ENCODE measurements at regions not wholly inside any gene's neighbourhood (a gene's known extent, or its start where the extent isn't known, plus 50 kb on each side); places are given as distances from the start of the nearest gene placed in this dataset.
A peak's percentile ranks its signal among the peaks of the same experiment; 100 is the strongest.
"Not testable (repeated sequence)": the region's sequence is repeated elsewhere in the genome, so short reads cannot be mapped to it uniquely, and the experiment has no call there.

DNA sequence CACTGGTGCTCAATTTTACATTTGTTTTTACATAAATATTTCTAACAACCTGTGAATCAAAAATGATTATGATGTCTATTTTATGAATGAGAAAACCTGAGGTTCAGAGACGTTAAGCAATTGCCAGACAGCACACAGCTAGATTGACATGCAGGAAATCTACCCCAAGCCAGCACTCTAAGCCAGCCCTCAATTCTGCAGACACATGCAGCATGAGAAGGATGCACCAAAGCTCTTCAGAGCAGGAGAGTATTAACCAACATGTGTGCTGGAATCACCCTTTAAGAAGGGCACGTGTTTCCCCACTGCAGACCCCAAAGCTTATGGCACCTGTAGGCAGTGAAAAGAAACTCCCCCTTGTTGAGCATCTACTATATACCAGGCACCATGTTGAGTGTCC, 126.1 kb upstream of the ARHGEF3 start:
- no peak for DNase-seq (ENCODE audit: extremely low read depth in 1 of 2, low read depth in 1 of 2)

- DNase-seq (ENCODE audit: extremely low read depth in 1 of 2, low read depth in 1 of 2) = no peak
These were observed 125.2 kb upstream of the ARHGEF3 start for GRCh38 chr3:56926947-56927282.

DNA sequence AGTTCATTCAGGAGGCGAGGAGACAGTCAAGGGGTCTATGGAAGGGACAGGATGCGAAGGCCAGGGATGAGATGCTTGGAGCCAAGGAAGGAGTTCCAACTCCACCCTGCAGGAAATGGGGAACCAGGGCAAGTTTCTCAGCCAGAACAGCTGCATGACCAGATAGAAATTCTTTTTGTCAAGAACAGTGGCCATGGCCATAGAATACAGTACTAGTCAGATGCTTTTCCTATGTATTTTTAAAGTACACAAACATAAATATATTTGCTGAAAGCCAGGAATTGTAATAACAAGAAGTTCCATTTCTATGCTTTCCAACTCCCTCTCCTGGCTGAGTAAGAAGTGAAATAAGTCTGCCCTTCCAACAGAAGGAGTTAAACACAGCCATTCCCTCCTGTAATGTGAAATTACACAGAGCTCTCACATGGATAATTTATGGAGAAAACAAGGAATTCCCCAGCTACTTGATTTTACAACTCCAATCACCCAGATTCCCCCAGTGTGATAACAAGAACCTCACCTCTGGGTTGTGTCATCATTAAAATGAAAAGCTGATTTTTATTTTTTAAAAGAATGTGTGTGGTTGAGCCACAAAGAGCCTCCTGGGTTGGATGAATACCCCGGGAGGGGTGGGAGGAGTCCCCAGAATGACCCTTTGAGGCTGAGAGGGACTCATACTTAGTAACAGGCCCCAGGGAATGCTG, 124.6 kb upstream of the ARHGEF3 start:
- no peak for DNase-seq (ENCODE audit: extremely low read depth in 1 of 2, low read depth in 1 of 2)

GRCh38 chr3:56924700-56925099, 123.0 kb upstream of the ARHGEF3 start:
- not testable (repeated sequence) for DNase-seq (ENCODE audit: extremely low read depth in 1 of 2, low read depth in 1 of 2)

DNA sequence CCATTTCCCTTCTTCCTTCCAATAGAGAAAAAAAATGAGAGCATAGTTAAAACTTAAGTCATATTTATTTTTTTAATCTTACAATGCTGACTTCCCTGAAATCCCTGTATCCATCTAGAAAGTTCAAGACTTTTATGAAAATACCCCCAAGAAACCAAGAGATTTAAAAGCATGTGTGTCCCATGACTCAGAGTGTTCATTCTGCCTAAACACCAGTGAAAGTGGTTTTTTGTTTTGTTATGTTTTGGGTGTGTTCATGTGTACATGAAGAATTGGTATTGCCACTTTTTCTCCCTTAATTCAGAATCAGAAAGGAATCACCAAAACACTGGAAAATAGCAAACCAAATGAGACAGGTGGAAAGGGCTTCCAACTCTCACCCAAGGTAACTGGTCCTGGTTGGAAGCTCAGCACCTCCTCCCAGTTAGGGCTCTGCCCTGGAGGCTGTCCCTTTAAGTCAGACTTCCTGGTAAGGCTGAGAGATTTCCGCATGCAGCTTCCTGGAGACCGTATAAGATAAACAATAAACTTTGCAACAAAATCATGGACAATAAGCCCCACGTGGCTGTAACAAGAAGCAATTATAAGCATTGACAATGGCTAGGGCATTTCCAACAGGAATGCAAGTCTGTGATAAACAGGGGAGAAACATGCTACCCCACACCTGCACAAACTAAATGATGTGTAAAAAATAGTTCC, 121.9 kb upstream of the ARHGEF3 start:
- DNase-seq (ENCODE audit: extremely low read depth in 1 of 2, low read depth in 1 of 2) = no peak

GRCh38 chr3:56921573-56922453, 120.1 kb upstream of the ARHGEF3 start:
- no peak for DNase-seq (ENCODE audit: extremely low read depth in 1 of 2, low read depth in 1 of 2)

GRCh38 chr3:56919797-56920195, 118.0 kb upstream of the ARHGEF3 start:
- DNase-seq (ENCODE audit: extremely low read depth in 1 of 2, low read depth in 1 of 2) = no peak

- DNase-seq (ENCODE audit: extremely low read depth in 1 of 2, low read depth in 1 of 2) = no peak
These were observed 117.5 kb upstream of the ARHGEF3 start for GRCh38 chr3:56919137-56919796.

DNA sequence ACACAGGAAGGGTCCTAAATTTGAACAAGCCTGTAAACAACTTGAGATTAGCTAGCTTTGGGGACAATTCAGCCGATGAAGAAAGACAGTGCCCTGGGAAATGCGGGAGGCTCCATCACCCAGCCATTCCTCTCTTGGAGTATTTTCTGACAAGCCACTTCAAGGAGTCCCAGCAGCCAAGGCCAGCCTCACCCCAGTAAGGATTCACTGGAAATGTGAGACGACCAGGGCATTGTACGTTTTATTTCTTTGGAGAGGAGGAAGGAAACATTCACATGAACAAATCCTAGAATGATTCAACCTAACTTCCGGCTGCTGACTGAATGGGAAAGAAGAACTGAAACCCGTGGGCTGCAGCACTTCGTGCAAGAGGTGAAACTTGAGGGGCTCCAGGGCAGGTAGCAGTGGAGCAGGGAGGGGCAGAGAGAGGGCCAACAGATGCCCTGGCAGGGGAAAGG, 116.4 kb upstream of the ARHGEF3 start:
- DNase-seq (ENCODE audit: extremely low read depth in 1 of 2, low read depth in 1 of 2) = peak; percentile 43 to 62

- DNase-seq (ENCODE audit: extremely low read depth in 1 of 2, low read depth in 1 of 2) = no peak
These were observed 115.8 kb upstream of the ARHGEF3 start for GRCh38 chr3:56917361-56918110.

DNA sequence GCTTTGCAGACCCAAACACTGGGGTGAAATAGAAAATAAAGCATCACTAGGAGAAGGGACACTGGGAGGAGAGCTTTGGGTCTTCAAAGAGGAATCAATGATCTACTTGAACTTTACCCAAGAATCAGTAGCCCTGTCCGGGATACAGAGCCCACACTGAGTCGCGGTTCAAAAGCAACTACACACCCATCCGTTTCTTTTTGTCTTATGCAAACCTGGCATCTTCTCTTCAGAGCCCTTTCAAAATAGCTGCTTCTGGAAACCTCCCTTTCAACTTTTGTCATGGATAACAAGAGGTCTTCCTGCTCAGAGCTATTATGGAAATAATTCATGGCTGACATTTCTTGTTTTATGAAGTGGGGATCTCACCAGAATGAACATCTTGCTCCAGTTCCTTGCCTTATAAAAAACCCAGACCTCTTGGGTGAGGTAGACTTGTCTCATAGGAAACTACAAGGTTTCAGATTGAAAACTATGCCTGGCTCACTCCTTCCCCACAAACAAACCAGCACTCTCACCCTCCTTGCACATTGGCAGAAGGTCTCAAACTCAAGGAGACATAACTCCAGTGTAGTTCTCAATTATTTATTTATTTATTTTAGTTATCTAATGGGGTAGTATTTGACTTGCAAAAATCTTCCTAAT, 115.1 kb upstream of the ARHGEF3 start:
- DNase-seq (ENCODE audit: extremely low read depth in 1 of 2, low read depth in 1 of 2) = no peak

DNA sequence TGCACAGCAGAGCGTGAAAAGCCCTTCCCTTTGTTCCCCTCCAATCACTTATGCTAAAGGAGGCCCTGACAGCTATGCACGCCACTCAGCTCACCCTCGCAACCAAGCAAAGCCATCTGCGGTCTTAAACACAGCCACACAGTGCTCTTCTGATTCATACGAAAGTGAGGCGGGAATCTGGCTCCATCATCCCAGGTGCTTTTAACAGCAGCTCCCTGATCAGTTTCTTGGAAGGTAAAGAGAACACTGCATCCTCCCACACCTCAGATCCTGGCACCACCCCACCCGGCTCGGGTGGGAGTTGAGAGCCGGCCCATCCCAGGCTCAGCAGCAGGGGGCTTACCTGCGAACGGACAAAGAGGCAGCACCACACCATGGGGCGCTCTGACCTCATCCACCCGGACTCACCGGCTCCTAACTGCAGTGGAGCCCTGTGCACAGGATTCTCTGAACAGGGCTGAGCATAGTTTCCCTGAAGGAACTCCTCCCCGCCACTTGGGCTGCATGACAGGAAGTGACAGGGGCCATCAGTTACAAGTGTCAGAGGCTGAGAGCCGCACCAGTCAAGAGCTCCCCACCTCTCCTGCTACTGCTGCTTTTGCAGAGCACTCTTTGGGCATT, 114.3 kb upstream of the ARHGEF3 start:
- peak; percentile 49 to 73 for DNase-seq (ENCODE audit: extremely low read depth in 1 of 2, low read depth in 1 of 2)

GRCh38 chr3:56914646-56915045, 112.9 kb upstream of the ARHGEF3 start:
- no peak for DNase-seq (ENCODE audit: extremely low read depth in 1 of 2, low read depth in 1 of 2)

DNA sequence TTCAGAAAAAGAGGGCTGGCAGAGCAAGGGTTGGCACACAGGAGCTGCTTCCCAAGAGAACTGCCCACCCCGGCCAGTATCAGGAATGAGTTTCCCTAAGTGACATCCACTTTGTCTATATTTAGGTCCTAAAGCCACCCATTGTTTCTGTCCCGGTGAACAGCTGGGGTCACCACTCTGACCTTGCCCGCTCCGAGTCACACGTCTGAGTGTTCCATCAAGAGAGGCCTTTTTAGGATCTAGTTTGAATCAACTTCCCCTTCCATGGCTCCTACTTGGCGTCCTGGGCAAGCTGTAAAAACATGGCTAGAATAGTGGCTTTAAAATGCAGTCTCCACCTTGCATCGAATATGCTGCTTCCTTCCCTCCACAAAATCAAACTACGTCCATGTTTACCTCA, 109.6 kb upstream of the ARHGEF3 start:
- DNase-seq (ENCODE audit: extremely low read depth in 1 of 2, low read depth in 1 of 2) = no peak

DNA sequence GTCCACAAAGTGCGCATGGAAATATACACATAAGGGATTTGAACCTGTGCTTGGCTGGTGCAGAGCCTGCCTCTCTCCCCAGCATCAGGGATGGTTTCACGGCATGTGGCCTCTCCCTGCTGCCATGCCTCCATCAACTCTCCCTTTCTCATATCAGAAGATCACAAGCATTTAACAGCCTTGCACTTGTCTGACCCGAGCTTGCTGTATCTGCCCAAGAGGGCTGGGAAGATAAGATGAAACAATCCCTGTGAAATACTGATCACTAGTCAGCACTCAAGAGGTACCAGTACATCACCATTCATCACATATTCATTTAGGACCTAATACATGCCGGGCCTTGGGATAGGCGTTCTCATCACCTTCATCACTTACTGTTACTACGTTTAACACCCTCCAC, 107.6 kb upstream of the ARHGEF3 start:
- no peak for DNase-seq (ENCODE audit: extremely low read depth in 1 of 2, low read depth in 1 of 2)

- DNase-seq (ENCODE audit: extremely low read depth in 1 of 2, low read depth in 1 of 2) = no peak
These were observed 106.3 kb upstream of the ARHGEF3 start for GRCh38 chr3:56908004-56908403.

- DNase-seq (ENCODE audit: extremely low read depth in 1 of 2, low read depth in 1 of 2) = no peak
These were observed 102.9 kb upstream of the ARHGEF3 start for GRCh38 chr3:56904552-56905215.

DNA sequence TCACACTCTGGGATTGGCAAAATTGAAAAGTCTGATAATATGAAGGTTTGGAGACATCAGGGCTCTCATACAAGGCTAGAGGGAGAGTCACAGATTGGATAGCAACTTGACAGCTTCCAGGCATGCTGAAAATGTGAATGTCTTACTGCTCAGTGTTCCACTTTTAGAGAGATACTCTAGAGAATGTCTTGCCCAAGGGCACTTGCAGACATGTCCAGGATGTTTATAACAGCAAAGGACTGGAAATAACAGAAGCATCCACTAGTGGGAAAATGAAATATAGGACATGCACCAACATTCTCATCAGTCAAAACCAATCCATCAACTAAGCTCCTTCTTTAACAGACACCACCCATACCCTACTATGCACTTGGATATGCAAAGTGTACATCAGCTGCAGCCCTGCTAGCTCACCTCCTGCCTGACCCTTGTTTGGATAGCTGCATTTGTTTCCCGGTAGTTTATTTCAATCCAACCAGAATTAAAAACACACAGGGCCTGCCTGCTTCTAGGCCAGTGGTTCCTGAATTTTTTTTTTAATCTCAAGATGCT, 101.6 kb upstream of the ARHGEF3 start:
- DNase-seq (ENCODE audit: extremely low read depth in 1 of 2, low read depth in 1 of 2) = no peak
